Endothelial cell of umbilical vein (primary cell): ENCODE measurements at regions not wholly inside any gene's neighbourhood (a gene's known extent, or its start where the extent isn't known, plus 50 kb on each side); places are given as distances from the start of the nearest gene placed in this dataset.

ENCODE experiments used
- BruUV-seq: library from RNA; stranded (reverse); fragments of 400-500 nt; replicated peaks from 2 replicates; lab custom pipeline; 2021; lab: Mats Ljungman, UMichigan
- CTCF ChIA-PET: fragments of 300-600, 350-600 bp; sonication (Branson Sonifier 250); formaldehyde crosslinking; loops from one replicate; lab custom pipeline; 2021; ENCODE audit warnings: antibody characterized with exemption, inconsistent platforms; lab: Charles Lee
- POLR2A ChIA-PET: fragments of 300-600, 350-600 bp; sonication (Branson Sonifier 250); formaldehyde crosslinking; loops from one replicate; lab custom pipeline; 2021; ENCODE audit warnings: antibody characterized with exemption, inconsistent platforms; lab: Charles Lee
- DNase-seq: peaks from one replicate; pipeline ENCODE4 v3.0.0-alpha.2; 2011; ENCODE audit warnings: low read depth, low spot score
- FAIRE-seq: peaks from 2 replicates; lab custom pipeline; 2011; peaks lifted over from hg19 to GRCh38; lab: Jason Lieb, UNC
- H2AFZ ChIP-seq: 2 replicates; pipeline ENCODE4 v1.6.0; 2012; ENCODE audit warnings: low read depth, low read length, control low read depth, inconsistent platforms
- H3K27ac ChIP-seq: 2 replicates; pipeline ENCODE4 v1.5.1; 2011; ENCODE audit warnings: low read depth, mild to moderate bottlenecking, control low read depth, low read length, moderate library complexity; ENCODE audit not compliant: insufficient read depth
- H3K27me3 ChIP-seq, 2 experiments: 2 replicates each; pipeline versions ENCODE4 v1.6.0 to v1.6.1; 2011; ENCODE audit warnings: low read length in 2 of 2, mixed read lengths in 1 of 2; ENCODE audit not compliant: control insufficient read depth in 2 of 2, insufficient read depth in 2 of 2
- H3K36me3 ChIP-seq, 2 experiments: 2 replicates in 1 of 2; 3 replicates in 1 of 2; pipeline ENCODE4 v1.5.1; 2011; ENCODE audit warnings: low read length in 2 of 2, mild to moderate bottlenecking in 1 of 2, moderate library complexity in 1 of 2; ENCODE audit not compliant: control insufficient read depth in 2 of 2, insufficient read depth in 2 of 2; ENCODE audit errors: extremely low read depth in 1 of 2
- H3K4me1 ChIP-seq: 3 replicates; pipeline ENCODE4 v1.5.1; 2011; ENCODE audit warnings: mild to moderate bottlenecking, low read length; ENCODE audit not compliant: control insufficient read depth, insufficient read depth; ENCODE audit errors: extremely low read depth
- H3K4me2 ChIP-seq: 2 replicates; pipeline ENCODE4 v1.6.1; 2011; ENCODE audit warnings: low read length, control low read depth, mixed read lengths; ENCODE audit not compliant: insufficient read depth
- H3K4me3 ChIP-seq, 3 experiments: fragments of 200-600 bp in 1 of 3; sonication (generic), shearing (Covaris generic) in 1 of 3; replicated peaks in 1 of 3; 2 replicates each; pipeline ENCODE4 v1.5.1; 2011 to 2016; ENCODE audit warnings: control low read depth in 3 of 3, low read length in 3 of 3, mild to moderate bottlenecking in 2 of 3, inconsistent platforms in 1 of 3, low read depth in 1 of 3, moderate library complexity in 1 of 3; ENCODE audit not compliant: insufficient read depth in 1 of 3
- H3K79me2 ChIP-seq: 2 replicates; pipeline ENCODE4 v1.6.0; 2012; ENCODE audit warnings: low read length, inconsistent platforms; ENCODE audit not compliant: control insufficient read depth, insufficient read depth
- H3K9ac ChIP-seq: replicated peaks from 2 replicates; pipeline ENCODE3; 2011; ENCODE audit warnings: low read length, control low read depth; ENCODE audit not compliant: insufficient read depth; ENCODE audit errors: extremely low read depth
- H3K9me1 ChIP-seq: replicated peaks from 3 replicates; pipeline ENCODE4 v1.6.0; 2011; ENCODE audit warnings: mild to moderate bottlenecking, low read length; ENCODE audit not compliant: control insufficient read depth, insufficient read depth; ENCODE audit errors: extremely low read depth
- H3K9me3 ChIP-seq: replicated peaks from 2 replicates; pipeline ENCODE4 v1.5.1; 2012; ENCODE audit warnings: low read length, inconsistent platforms; ENCODE audit not compliant: control insufficient read depth, insufficient read depth
- H4K20me1 ChIP-seq: replicated peaks from 2 replicates; pipeline ENCODE3; 2011; ENCODE audit warnings: mild to moderate bottlenecking, low read length; ENCODE audit not compliant: control insufficient read depth, insufficient read depth; ENCODE audit errors: extremely low read depth
- EZH2 ChIP-seq: IDR thresholded peaks from 2 replicates; pipeline ENCODE4 v1.6.1; 2012; ENCODE audit warnings: borderline replicate concordance, low read depth, mild to moderate bottlenecking, moderate library complexity, low read length, inconsistent platforms; ENCODE audit not compliant: severe bottlenecking
- FOS ChIP-seq: IDR thresholded peaks from 2 replicates; pipeline ENCODE4 v1.6.1; 2011; ENCODE audit warnings: mild to moderate bottlenecking, low read length, moderate library complexity, borderline replicate concordance; ENCODE audit not compliant: insufficient read depth
- GATA2 ChIP-seq: IDR thresholded peaks from 2 replicates; pipeline ENCODE4 v1.7.0; 2011; ENCODE audit warnings: low read depth, mild to moderate bottlenecking, moderate library complexity, mixed read lengths, low read length; ENCODE audit not compliant: insufficient read length, insufficient read depth
- JUN ChIP-seq: IDR thresholded peaks from 2 replicates; pipeline ENCODE4 v1.6.1; 2011; ENCODE audit warnings: borderline replicate concordance, low read depth; ENCODE audit not compliant: insufficient read length, insufficient read depth
- POLR2A ChIP-seq: IDR thresholded peaks from 2 replicates; pipeline ENCODE4 v1.6.1; 2012; ENCODE audit warnings: low read depth, mild to moderate bottlenecking, control low read depth, low read length
- dilution Hi-C: fragments of 300-500 bp; cut with MboI; formaldehyde crosslinking; loops from one replicate; pipeline ENCODE4 v1.15.0; 2019; ENCODE audit warnings: low sequenced_read_pairs; ENCODE audit not compliant: extremely low pct_ligation_motif_present
- intact Hi-C: fragments of 100-400 bp; cut with micrococcal nuclease; formaldehyde crosslinking; loops from one replicate; pipeline ENCODE4 v1.10.0; 2022
- TF ChIP-seq, protein P1 (sequence below): IDR thresholded peaks from 2 replicates; pipeline ENCODE4 v1.6.1; 2011; ENCODE audit not compliant: insufficient read depth, insufficient read length
- TF ChIP-seq, protein P2 (sequence below), 2 donors: IDR thresholded peaks; 1 replicate in 1 of 2; 2 replicates in 1 of 2; pipeline ENCODE4 v1.5.1; 2011; ENCODE audit warnings: low read length in 2 of 2, mild to moderate bottlenecking in 2 of 2, moderate library complexity in 2 of 2, control low read depth in 1 of 2, inconsistent platforms in 1 of 2, low read depth in 1 of 2; ENCODE audit not compliant: insufficient read depth in 1 of 2; ENCODE audit errors: extremely low read depth in 1 of 2

DNA sequence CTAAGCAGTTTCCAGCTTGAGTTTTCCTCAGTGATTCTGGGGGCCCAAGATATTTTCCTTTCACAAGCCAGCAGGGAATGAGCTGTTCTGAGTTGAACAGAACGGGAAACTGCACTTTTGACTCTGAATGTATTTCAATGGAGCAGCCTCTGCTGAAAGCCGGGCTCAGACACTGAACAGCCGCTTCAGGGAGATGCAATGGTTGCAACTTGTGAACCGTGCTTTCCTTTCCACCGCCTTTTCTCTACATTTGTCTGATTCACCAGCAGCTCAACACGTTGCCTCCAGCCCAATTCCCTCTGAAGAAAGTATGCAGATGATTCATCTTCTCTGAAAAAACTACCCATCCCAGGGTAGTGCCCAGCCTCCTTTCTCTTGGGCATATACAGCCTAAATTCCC is 119.3 kb upstream of the PKDCC start:
- no peak for FAIRE-seq
- ChIA-PET CTCF (interaction anchor here (1.2 to 1.4 kb wide), 2 partner anchors 119 to 159 kb away, joined by 3 to 4 read pairs; partner anchors contain the start of gene PKDCC), POLR2A (no interaction called here)
- Histone ChIP-seq H3K36me3 (no peaks in the 10 kb centered on the region), H4K20me1 (no peaks in the 10 kb centered on the region), H3K79me2 (no peaks in the 10 kb centered on the region), H3K4me3 (no peak overlapping the region), H3K4me1 (no peaks in the 10 kb centered on the region), H3K9me1 (no peaks in the 10 kb centered on the region), H3K27ac (no peak overlapping the region), H2AFZ (no peak overlapping the region), H3K27me3 (peaks cover 6 to 8% of the 10 kb centered on the region in 2 experiments), H3K4me2 (no peak overlapping the region), H3K9me3 (no peaks in the 10 kb centered on the region), H3K9ac (no peak overlapping the region)
- no peak for TF ChIP-seq JUN
- TF ChIP-seq GATA2, result no peak
- TF ChIP-seq, protein P1, sequence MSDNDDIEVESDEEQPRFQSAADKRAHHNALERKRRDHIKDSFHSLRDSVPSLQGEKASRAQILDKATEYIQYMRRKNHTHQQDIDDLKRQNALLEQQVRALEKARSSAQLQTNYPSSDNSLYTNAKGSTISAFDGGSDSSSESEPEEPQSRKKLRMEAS, result no peak
- no peak for TF ChIP-seq POLR2A
- TF ChIP-seq FOS, result no peak
- TF ChIP-seq EZH2, result no peak
- TF ChIP-seq, protein P2, sequence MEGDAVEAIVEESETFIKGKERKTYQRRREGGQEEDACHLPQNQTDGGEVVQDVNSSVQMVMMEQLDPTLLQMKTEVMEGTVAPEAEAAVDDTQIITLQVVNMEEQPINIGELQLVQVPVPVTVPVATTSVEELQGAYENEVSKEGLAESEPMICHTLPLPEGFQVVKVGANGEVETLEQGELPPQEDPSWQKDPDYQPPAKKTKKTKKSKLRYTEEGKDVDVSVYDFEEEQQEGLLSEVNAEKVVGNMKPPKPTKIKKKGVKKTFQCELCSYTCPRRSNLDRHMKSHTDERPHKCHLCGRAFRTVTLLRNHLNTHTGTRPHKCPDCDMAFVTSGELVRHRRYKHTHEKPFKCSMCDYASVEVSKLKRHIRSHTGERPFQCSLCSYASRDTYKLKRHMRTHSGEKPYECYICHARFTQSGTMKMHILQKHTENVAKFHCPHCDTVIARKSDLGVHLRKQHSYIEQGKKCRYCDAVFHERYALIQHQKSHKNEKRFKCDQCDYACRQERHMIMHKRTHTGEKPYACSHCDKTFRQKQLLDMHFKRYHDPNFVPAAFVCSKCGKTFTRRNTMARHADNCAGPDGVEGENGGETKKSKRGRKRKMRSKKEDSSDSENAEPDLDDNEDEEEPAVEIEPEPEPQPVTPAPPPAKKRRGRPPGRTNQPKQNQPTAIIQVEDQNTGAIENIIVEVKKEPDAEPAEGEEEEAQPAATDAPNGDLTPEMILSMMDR (IDR thresholded peaks at IDR 0.05; ENCODE audit: extremely low read depth in 1 of 2, insufficient read depth in 1 of 2, low read depth in 1 of 2, low read length in 2 of 2), result no peak
- dilution Hi-C loops, result no loop called here
- DNase-seq, result no peak
- BruUV-seq, result no TSS peak
- intact Hi-C loops, result no loop called here
